Tibial nerve (tissue), 4 donors: ENCODE measurements at regions not wholly inside any gene's neighbourhood (a gene's known extent, or its start where the extent isn't known, plus 50 kb on each side); places are given as distances from the start of the nearest gene placed in this dataset.
A peak's percentile ranks its signal among the peaks of the same experiment; 100 is the strongest.

Source experiments
- DNase-seq, 2 donors: peaks; one replicate each; pipeline ENCODE4 v3.0.0-alpha.2; 2019; ENCODE audit warnings: low spot score in 2 of 2
- H3K27ac ChIP-seq, 4 donors: fragments of 200-600 bp; sonication (generic) in 3 of 4; one replicate each; pipeline ENCODE4 v1.5.1; 2017 to 2019; ENCODE audit warnings: mild to moderate bottlenecking in 1 of 4
- H3K27me3 ChIP-seq, 2 donors: fragments of 200-600 bp; sonication (generic) in 1 of 2; one replicate each; pipeline versions ENCODE4 v1.5.1 to v1.6.0; 2017 to 2019
- H3K36me3 ChIP-seq, 3 donors: fragments of 200-600 bp; sonication (generic); one replicate each; pipeline ENCODE4 v1.5.1; 2018 to 2019
- H3K4me1 ChIP-seq, 4 donors: fragments of 200-600 bp; sonication (generic) in 3 of 4; one replicate each; pipeline ENCODE4 v1.5.1; 2017 to 2019
- H3K4me3 ChIP-seq, 4 donors: fragments of 200-600 bp; sonication (generic) in 3 of 4; one replicate each; pipeline ENCODE4 v1.5.1; 2017 to 2019; ENCODE audit warnings: mild to moderate bottlenecking in 1 of 4, moderate library complexity in 1 of 4
- H3K9me3 ChIP-seq, 4 donors: fragments of 200-600 bp; sonication (generic) in 3 of 4; one replicate each; pipeline ENCODE4 v1.5.1; 2017 to 2019
- CTCF ChIP-seq, 5 experiments: fragments of 200-600 bp in 3 of 5; fragments of 450-650 bp in 2 of 5; sonication (generic) in 3 of 5; IDR thresholded peaks; one replicate each; pipeline ENCODE4 v1.5.1; 2016 to 2019; ENCODE audit warnings: antibody characterized with exemption in 5 of 5, mild to moderate bottlenecking in 3 of 5, moderate library complexity in 2 of 5
- EP300 ChIP-seq, 2 donors: sonication (generic); formaldehyde crosslinking; IDR thresholded peaks; one replicate each; pipeline ENCODE4 v1.6.1; 2017; ENCODE audit warnings: antibody characterized with exemption in 2 of 2, mild to moderate bottlenecking in 1 of 2
- POLR2A ChIP-seq, 2 donors: fragments of 450-650 bp; IDR thresholded peaks; one replicate each; pipeline ENCODE4 v1.6.1; 2017; ENCODE audit warnings: antibody characterized with exemption in 2 of 2, mild to moderate bottlenecking in 2 of 2, moderate library complexity in 2 of 2
- WGBS, 2 donors: methylation state at CpG; one replicate each; pipeline ENCODE4 v1.1.5; 2018; 5-methylcytosine and 5-hydroxymethylcytosine counted together

DNA sequence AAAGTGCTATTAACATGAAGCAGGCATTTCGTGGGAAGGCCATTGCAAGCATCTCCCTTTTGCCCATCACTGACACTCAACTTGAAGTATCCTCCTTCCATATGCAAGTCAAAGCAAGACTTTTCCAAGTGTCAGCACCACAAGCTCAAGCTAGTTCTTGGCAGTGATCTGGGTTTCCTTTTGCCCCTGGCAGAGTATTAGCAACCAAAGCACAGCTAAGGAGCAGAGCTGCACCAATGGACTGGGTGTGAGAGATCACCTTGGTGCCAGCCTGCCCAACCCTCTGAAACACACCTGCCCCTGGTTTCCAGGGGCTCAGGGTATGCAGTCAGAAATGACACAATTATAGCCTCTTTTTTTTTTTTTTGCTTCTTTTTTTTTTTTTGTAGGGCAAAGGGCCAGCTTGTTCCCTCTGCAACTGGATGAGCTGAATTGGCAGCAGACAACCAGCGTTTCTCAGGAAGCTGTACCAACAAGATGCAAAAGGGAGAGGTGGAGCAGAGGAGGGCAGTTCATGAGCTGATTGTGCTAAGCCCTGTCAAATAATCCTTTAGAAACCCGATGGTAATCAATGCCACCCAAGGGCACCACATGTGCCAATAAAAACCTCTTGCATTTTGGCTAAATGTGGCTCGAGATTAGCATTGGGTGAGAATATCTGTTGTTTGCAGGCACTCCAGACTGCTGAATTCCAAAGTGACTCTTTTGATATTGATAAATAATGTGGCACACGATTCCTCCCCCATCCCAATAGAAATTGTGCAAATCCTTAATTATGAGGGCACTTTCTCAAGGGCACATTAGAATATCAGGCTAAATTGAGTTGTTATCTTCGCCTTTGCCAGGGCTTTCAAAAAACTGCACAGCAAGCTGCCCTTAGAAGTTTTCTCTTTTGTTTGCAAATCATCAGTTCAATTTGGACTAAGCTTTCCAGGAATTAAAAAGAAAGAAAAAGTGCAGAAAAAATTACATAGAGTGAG lies 192.4 kb downstream of the GAS1 start:
- H3K9me3 ChIP-seq = no peaks in the 10 kb centered on the region
- H3K27ac ChIP-seq = no peak overlapping the region
- H3K4me3 ChIP-seq = no peak overlapping the region
- 54 to 57% methylated on average over 6 of the region's 6 CpGs for WGBS, 2 donors
- no peaks in the 10 kb centered on the region for H3K36me3 ChIP-seq
- no peaks in the 10 kb centered on the region for H3K4me1 ChIP-seq
- peak in 1 of 2 donors; percentile 3 for DNase-seq
- TF ChIP-seq POLR2A (IDR thresholded peaks at IDR 0.05) (no peak), EP300 (IDR thresholded peaks at IDR 0.05) (no peak)
- no peaks in the 10 kb centered on the region for H3K27me3 ChIP-seq

GRCh38 chr9:86753836-86754235 lies 193.5 kb downstream of the GAS1 start:
- DNase-seq = no peak
- WGBS, 2 donors = 61% methylated on average over 3 of the region's 3 CpGs
- no peak for TF ChIP-seq EP300 (IDR thresholded peaks at IDR 0.05)
- no peak for TF ChIP-seq CTCF (IDR thresholded peaks at IDR 0.05)

GRCh38 chr9:86752733-86753132 lies 194.6 kb downstream of the GAS1 start:
- Histone ChIP-seq H3K27me3 (no peaks in the 10 kb centered on the region), H3K4me3 (no peak overlapping the region), H3K4me1 (no peaks in the 10 kb centered on the region), H3K9me3 (no peaks in the 10 kb centered on the region), H3K27ac (no peak overlapping the region), H3K36me3 (no peaks in the 10 kb centered on the region)
- 83 to 87% methylated on average over 2 of the region's 2 CpGs for WGBS, 2 donors
- DNase-seq = no peak
- TF ChIP-seq POLR2A (IDR thresholded peaks at IDR 0.05) = no peak
- no peak for TF ChIP-seq EP300 (IDR thresholded peaks at IDR 0.05)
- no peak for TF ChIP-seq CTCF (IDR thresholded peaks at IDR 0.05)

More at GRCh38 chr9:86753836-86754235, 193.5 kb downstream of the GAS1 start:
- Histone ChIP-seq H3K27ac (no peak overlapping the region), H3K36me3 (no peaks in the 10 kb centered on the region), H3K27me3 (no peaks in the 10 kb centered on the region), H3K4me3 (no peak overlapping the region), H3K4me1 (no peaks in the 10 kb centered on the region), H3K9me3 (no peaks in the 10 kb centered on the region)

DNA sequence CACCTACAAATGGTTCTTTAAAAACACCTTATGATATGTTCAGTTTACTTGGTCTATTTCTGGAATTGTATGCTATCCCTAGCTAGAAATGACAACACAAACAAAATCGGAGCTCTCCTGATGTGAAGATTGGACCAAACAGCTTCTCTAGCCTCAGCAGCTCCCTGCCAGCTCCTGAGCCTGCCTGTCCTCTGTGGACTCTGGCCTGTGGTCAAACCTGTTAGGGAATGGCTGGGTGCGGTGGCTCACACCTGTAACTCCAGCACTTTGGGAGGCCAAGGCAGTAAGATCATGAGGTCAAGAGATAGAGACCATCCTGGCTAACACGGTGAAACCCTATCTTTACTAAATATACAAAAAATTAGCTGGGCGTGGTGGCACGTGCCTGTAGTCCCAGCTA lies 195.3 kb downstream of the GAS1 start:
- Histone ChIP-seq H3K4me1 (no peaks in the 10 kb centered on the region), H3K36me3 (no peaks in the 10 kb centered on the region), H3K9me3 (no peaks in the 10 kb centered on the region), H3K4me3 (no peak overlapping the region), H3K27me3 (no peaks in the 10 kb centered on the region), H3K27ac (no peak overlapping the region)
- no peak for TF ChIP-seq POLR2A (IDR thresholded peaks at IDR 0.05)
- TF ChIP-seq CTCF (IDR thresholded peaks at IDR 0.05) = no peak
- WGBS, 2 donors = 93 to 94% methylated on average over 5 of the region's 5 CpGs
- DNase-seq = no peak

GRCh38 chr9:86751207-86751606 lies 196.1 kb downstream of the GAS1 start:
- Histone ChIP-seq H3K36me3 (no peaks in the 10 kb centered on the region), H3K4me1 (no peaks in the 10 kb centered on the region), H3K4me3 (no peak overlapping the region), H3K9me3 (no peaks in the 10 kb centered on the region), H3K27me3 (no peaks in the 10 kb centered on the region), H3K27ac (no peak overlapping the region)
- 68 to 83% methylated on average over 4 of the region's 4 CpGs for WGBS, 2 donors
- no peak for DNase-seq
- no peak for TF ChIP-seq POLR2A (IDR thresholded peaks at IDR 0.05)
- TF ChIP-seq EP300 (IDR thresholded peaks at IDR 0.05) = no peak
- no peak for TF ChIP-seq CTCF (IDR thresholded peaks at IDR 0.05)
